Psoas muscle (tissue), 7 donors: ENCODE measurements at regions not wholly inside any gene's neighbourhood (a gene's known extent, or its start where the extent isn't known, plus 50 kb on each side); places are given as distances from the start of the nearest gene placed in this dataset.
"Not testable (repeated sequence)": the region's sequence is repeated elsewhere in the genome, so short reads cannot be mapped to it uniquely, and the experiment has no call there.

Source experiments
- ATAC-seq, 4 donors: fragments of 200-7000 bp; cut with Tn5 transposase; one replicate each; pipeline ENCODE4 v1.9.1; 2020; ENCODE audit warnings: moderate library complexity in 3 of 4, mild to moderate bottlenecking in 2 of 4
- DNase-seq, 2 donors: peaks; one replicate each; pipeline ENCODE4 v3.0.0-alpha.2; 2020
- H3K27ac ChIP-seq: fragments of 200-600 bp; one replicate; pipeline ENCODE4 v1.8.0; 2022
- H3K27me3 ChIP-seq, 3 donors: fragments of 200-600 bp in 1 of 3; one replicate each; pipeline versions ENCODE4 v1.6.1 to v1.8.0; 2013 to 2022; ENCODE audit warnings: low read length in 2 of 3, mild to moderate bottlenecking in 2 of 3, moderate library complexity in 1 of 3; ENCODE audit not compliant: insufficient read depth in 3 of 3
- H3K36me3 ChIP-seq, 2 donors: fragments of 200-600 bp in 1 of 2; one replicate each; pipeline versions ENCODE4 v1.6.1 to v1.8.0; 2013 to 2022; ENCODE audit warnings: low read depth in 1 of 2, mild to moderate bottlenecking in 1 of 2, moderate library complexity in 1 of 2; ENCODE audit not compliant: insufficient read depth in 1 of 2
- H3K4me1 ChIP-seq: fragments of 200-600 bp; one replicate; pipeline ENCODE4 v1.8.0; 2022
- H3K4me3 ChIP-seq: fragments of 200-600 bp; one replicate; pipeline ENCODE4 v1.8.0; 2022; ENCODE audit warnings: mild to moderate bottlenecking
- H3K9me3 ChIP-seq: fragments of 200-600 bp; one replicate; pipeline ENCODE4 v1.8.0; 2022
- WGBS, 3 donors: extraction: QIAGEN DNeasy Blood & Tissue Kit; methylation state at CpG; one replicate each; pipeline versions ENCODE4 v1.1.6 to v1.1.7; 2013; 5-methylcytosine and 5-hydroxymethylcytosine counted together
- intact Hi-C, 2 donors: fragments of 100-400 bp; cut with DNase I; formaldehyde crosslinking; loops; one replicate each; pipeline versions ENCODE4 v1.11.0 to v1.14.2; 2022
- donor health status: healthy with polysubstance abuse.
- donor health status: DM: no; HTN: no; CAD: no; lungs with moderate emphysema.
- donor health status: Bipolar disorder and iron deficiency.
- donor health status: healthy.
- donor health status: DM: yes; HTN: yes; CAD: no.
- donor health status: DM: no; HTN: no; CAD: no.
- donor health status: DM: yes; HTN: yes; CAD: no.

DNA sequence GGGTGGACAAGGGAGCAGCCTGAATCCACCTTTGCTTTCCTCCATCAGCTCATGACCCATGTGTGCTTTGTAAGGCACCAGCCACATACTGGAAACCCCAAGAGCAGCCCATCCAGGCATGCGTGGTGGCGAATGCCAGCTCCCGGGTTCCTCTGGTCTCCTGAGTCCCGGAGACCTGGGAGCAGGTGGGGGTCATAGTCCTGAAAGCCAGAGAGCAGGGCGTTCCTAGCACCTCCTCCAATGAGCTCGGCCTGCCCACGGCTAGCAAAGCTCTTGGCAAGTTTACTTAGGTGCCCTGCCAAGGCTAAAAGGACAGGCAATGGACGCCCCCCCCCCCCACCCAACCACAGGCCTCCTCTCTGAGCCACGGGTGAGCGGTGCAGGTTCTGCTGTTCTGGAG lies 3960.2 kb upstream of the TPTE start:
- H3K4me3 ChIP-seq, H3K9me3 ChIP-seq, H3K36me3 ChIP-seq, DNase-seq, H3K27ac ChIP-seq, intact Hi-C loops, H3K27me3 ChIP-seq, ATAC-seq, H3K4me1 ChIP-seq: not testable (repeated sequence)
- 35 to 56% methylated on average over 2 to 3 of the region's 10 CpGs; no CpG with 5 or more reads in 1 of the 3 donors for WGBS, 3 donors

DNA sequence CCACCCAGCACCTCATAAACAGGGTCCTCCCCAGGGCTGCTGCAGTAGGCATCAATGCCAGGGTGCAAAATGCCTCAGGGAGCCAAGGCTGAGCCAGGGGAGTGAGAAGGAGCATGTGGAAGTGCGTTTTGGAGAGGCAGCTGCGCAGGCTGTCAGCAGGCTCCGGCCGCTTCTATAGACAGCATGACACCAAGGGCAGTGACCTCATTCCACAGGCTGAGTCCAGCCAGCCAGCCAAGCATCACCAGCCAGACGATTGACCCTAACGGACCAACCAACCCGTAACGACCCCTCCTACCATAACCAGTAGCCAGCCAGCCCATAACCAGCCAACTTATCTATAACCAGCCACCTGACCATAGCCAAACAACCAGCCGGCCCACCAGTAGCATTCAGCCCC lies 3959.8 kb upstream of the TPTE start:
- H3K4me3 ChIP-seq, H3K27me3 ChIP-seq, H3K36me3 ChIP-seq, H3K27ac ChIP-seq, DNase-seq, intact Hi-C loops, H3K9me3 ChIP-seq, ATAC-seq, H3K4me1 ChIP-seq: not testable (repeated sequence)
- no CpG with 5 or more reads among the region's 9 CpGs for WGBS, 3 donors

DNA sequence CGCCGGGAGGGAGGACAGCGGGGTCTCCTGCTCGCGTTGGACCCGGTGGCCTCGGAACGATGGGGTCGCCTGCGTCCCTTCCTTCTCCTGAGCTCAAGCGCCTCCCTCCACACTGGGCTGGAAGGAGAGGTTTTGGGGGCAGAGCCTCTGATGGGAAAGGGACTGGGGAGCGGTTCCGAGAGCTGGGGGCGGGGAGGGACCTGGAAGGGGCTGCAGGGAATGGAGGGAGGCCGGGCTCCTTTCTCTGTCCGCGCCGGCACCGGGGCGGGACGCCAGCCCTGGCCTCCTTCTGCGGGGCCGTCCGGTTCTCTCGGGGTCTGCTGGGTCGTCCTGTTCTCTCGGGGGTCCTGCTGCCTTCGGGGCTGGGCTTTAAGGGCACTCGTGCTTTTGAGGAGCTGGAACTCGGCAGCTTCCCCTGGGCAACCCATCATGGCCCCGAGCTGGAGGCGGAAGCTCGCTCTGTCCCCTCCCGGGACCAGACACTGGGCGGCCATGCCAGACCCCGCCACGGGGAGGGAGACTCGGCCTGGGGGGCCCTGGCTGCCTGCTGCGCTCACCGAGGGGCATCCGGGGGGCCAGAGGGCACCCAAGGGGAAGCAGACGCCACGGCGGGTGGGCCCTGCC lies 3956.7 kb upstream of the TPTE start:
- H3K4me3 ChIP-seq, H3K27ac ChIP-seq, H3K9me3 ChIP-seq, H3K4me1 ChIP-seq, intact Hi-C loops, H3K36me3 ChIP-seq, H3K27me3 ChIP-seq: not testable (repeated sequence)
- ATAC-seq (peak in 1 of 4 donors; percentile 35), DNase-seq (peak in 1 of 2 donors; percentile 38)
- 18 to 21% methylated on average over 4 to 14 of the region's 44 CpGs; no CpG with 5 or more reads in 1 of the 3 donors for WGBS, 3 donors

DNA sequence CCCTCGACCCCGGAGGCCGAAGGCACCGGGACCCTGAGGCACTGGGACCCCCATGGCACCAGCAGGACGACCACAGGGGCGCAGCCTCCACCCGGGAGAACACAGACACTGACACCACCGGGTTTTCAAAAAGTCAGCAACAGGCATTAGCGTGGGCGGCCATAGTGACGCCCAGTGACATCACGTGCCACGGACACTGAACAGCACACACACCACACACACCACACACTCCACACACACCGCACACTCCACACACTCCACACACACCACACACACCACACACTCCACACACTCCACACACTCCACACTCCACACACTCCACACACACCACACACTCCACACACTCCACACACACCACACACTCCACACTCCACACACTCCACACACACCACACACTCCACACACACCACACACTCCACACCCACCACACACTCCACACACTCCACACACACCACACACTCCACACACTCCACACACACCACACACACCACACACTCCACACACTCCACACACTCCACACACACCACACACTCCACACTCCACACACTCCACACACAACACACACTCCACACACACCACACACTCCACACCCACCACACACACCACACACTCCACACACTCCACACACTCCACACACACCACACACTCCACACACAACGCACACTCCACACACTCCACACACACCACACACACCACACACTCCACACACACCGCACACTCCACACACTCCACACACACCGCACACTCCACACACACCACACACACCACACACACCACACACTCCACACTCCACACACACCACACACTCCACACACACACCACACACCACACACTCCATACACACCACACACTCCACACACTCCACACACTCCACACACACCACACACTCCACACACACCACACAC lies 3955.9 kb upstream of the TPTE start:
- H3K9me3 ChIP-seq, H3K27ac ChIP-seq, H3K4me1 ChIP-seq, H3K4me3 ChIP-seq, intact Hi-C loops, H3K36me3 ChIP-seq, H3K27me3 ChIP-seq: not testable (repeated sequence)
- ATAC-seq, result peak in 1 of 4 donors; percentile 41
- WGBS, 3 donors, result 20 to 31% (median 29%) methylated on average over 9 to 13 of the region's 17 CpGs
- DNase-seq, result peak in 1 of 2 donors; percentile 35

DNA sequence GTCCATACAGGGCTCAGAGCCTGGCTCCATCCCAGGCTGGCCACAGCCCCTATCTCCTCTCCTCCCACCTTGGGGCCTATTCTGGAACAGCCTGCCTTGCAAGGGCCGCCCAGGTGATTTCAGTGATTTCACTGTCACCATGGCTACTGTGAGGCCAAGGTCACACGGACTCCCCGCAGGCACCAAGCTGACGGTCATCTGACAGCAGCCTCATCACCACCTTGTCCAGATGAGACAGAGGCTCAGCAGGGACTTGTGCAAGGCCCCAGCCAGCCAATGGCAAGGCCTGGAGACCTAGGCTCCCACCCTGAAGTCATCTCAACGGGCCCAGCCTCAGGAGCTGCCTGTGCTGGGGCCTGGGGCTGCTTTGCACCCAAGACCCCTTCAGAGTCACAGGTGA lies 3953.8 kb upstream of the TPTE start:
- H3K36me3 ChIP-seq, intact Hi-C loops, H3K4me3 ChIP-seq, H3K4me1 ChIP-seq, H3K27ac ChIP-seq, H3K9me3 ChIP-seq, ATAC-seq, H3K27me3 ChIP-seq: not testable (repeated sequence)
- peak in 1 of 2 donors; percentile 26 for DNase-seq
- WGBS, 3 donors, result 91 to 100% methylated on average over 2 to 3 of the region's 5 CpGs; no CpG with 5 or more reads in 1 of the 3 donors

DNA sequence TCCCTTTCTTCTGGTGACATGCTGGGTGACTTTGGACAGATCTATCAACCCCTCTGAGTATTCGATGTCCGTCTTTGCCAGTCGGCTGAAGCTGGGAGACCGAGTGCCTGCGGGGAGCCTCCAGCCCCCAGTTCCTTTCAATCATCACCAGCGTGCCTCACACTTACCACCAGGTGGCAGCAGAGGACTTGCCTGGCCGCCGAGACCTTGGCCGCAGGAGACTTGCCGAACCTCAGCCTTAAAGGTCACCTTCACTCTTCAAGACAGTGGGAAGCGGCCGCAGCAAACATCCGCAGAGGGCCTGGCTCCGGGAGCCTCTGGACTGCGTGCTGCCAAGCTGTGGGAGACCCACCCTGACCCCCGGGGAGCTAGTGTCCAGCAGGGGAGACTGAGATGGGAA lies 3952.2 kb upstream of the TPTE start:
- intact Hi-C loops, result not testable (repeated sequence)
- no CpG with 5 or more reads among the region's 16 CpGs for WGBS, 3 donors

DNA sequence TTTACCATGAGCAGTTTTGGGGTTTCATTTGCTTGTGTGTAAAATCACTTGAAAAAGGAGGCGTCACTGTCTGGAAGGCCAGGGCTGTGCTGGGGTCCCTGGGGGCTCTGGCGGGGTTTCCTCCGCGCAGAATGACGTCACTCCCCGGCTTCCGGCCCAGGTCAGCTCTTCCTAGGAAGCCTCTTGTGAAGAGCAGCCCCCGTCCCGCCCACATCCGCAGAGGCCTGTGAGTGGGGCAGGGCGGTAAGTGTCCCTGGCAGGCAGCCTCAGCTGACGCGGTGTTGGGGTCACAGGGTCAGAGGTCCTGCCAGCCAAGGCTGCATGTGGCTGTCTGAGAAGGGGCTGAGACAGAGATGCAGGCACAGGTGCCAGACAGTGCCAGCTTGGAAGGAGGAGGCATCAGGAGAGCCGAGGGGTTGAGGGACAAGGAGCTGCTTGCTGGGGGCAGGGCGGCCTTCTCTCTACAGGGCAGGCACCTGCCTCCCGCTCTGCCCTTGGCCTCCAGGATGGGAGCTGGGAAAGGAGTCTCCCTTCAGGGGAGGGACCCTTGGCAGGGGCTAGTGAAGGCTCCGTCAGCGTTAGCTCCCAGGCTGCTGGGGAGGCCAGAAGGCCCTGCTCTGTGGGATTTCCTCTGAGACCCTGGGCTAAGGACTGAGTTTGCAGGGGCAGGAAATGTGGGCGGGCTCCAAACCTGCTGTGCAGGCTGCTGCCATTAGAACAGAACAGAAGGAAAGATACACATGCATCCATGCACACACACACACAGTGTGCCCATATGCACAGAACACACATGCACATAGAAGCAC lies 3951.6 kb upstream of the TPTE start:
- DNase-seq, H3K27me3 ChIP-seq, H3K27ac ChIP-seq, intact Hi-C loops, H3K4me1 ChIP-seq, H3K36me3 ChIP-seq, H3K9me3 ChIP-seq, H3K4me3 ChIP-seq: not testable (repeated sequence)
- peak; percentile 38 to 75 (median 62) for ATAC-seq
- no CpG with 5 or more reads among the region's 19 CpGs for WGBS, 3 donors

More for the DNA sequence above, 3952.2 kb upstream of the TPTE start:
- not testable (repeated sequence) for H3K4me3 ChIP-seq, H3K9me3 ChIP-seq, H3K36me3 ChIP-seq, H3K27ac ChIP-seq, DNase-seq, H3K27me3 ChIP-seq, H3K4me1 ChIP-seq
- ATAC-seq, result peak; percentile 79 to 89 (median 81)

DNA sequence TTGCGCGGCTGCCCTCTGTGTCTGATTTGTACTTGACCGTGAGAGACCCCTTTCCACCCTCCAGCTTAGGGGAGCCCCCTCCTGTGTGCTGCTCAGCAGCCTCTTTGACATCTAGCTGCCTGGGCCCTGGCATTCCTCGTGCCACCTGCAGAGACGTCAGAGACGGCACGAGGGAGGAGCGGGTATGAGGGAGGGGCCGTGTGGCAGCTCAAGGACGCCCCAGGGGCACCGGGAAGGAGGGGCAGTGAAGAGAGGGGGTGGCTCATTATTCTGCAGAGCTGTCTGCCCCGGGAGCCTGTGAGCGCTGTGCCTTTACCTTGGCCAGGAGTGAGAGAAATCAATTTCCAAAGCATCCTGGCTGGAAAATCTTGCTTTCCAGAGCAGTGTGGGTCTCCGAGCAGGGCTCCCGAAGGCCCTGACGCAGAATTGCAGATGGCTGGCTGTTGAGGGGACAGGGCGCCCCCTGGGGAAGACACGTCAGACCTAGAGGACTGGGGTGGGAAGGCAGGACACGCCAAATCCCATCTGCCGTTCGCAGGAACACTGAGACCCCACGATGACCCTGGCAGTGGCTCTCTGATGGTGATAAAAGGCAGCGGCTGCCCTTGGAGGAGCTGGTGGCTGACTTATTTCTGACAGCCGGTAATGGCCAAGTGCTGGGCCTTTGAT lies 3950.5 kb upstream of the TPTE start:
- H3K4me3 ChIP-seq, H3K4me1 ChIP-seq, H3K27ac ChIP-seq, ATAC-seq, DNase-seq, H3K27me3 ChIP-seq, H3K36me3 ChIP-seq, H3K9me3 ChIP-seq, intact Hi-C loops: not testable (repeated sequence)
- WGBS, 3 donors, result no CpG with 5 or more reads among the region's 24 CpGs

DNA sequence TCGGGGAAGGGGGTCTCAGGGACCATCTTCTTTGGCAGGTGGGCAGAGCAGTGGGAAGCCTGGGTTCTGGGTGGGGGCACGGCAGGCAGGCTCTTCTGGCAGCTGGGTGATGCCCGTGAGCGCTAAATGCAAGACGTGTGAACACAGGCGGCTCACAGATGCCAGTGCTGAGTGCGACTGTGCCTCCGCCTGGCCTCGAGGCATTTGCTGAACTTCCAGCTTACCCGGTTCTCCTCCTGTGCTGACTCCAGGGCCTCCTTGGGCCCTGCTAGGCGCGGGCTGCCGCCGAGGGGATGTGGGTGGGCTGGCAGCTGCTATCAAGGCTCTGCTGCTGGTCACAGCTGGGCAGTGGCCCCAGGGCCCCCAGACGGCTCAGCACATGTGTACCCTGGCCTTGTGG lies 3947.8 kb upstream of the TPTE start:
- H3K27me3 ChIP-seq, H3K36me3 ChIP-seq, H3K4me3 ChIP-seq, H3K4me1 ChIP-seq, ATAC-seq, intact Hi-C loops, H3K9me3 ChIP-seq, H3K27ac ChIP-seq, DNase-seq: not testable (repeated sequence)
- WGBS, 3 donors, result no CpG with 5 or more reads among the region's 15 CpGs

DNA sequence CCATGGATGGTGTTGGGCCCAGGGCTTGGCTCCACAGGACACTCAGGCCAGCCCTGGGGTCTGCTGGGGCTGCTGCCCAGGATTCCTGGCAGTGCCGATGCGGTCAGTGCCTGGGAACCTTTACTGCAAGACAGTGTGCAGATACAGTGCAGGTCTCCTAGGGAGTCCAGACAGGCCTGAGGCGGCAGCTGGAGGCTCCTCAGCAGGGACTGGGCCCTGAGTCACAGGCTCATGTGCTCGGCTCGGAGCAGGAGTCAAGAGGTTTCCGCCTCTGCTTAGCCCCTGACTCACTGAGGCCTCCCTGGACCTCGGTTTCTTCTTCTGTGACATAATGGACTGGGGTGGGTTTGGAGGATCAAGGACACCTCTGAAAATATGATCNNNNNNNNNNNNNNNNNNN lies 3941.6 kb upstream of the TPTE start:
- H3K4me1 ChIP-seq, DNase-seq, H3K9me3 ChIP-seq, intact Hi-C loops, ATAC-seq, H3K36me3 ChIP-seq, H3K27ac ChIP-seq, H3K4me3 ChIP-seq, H3K27me3 ChIP-seq: not testable (repeated sequence)
- WGBS, 3 donors, result no CpG with 5 or more reads among the region's 7 CpGs
